ENCODE measurements at regions not wholly inside any gene's neighbourhood (a gene's known extent, or its start where the extent isn't known, plus 50 kb on each side); places are given as distances from the start of the nearest gene placed in this dataset.

GRCh38 chr2:234335661-234336228, 161.1 kb downstream of the ARL4C start:
- TF ChIP-seq CTCF (IDR thresholded peaks at IDR 0.05; ENCODE audit: insufficient read depth, low read length) (no peak), GABPA (IDR thresholded peaks at IDR 0.05; ENCODE audit: low read depth) (no peak), POLR2AphosphoS5 (IDR thresholded peaks at IDR 0.05; ENCODE audit: low read depth) (peak; percentile 69), REST (IDR thresholded peaks at IDR 0.05; ENCODE audit: insufficient replicate concordance, low read depth) (peak; percentile 89)
